Right lobe of liver (tissue), 4 donors: ENCODE measurements at regions not wholly inside any gene's neighbourhood (a gene's known extent, or its start where the extent isn't known, plus 50 kb on each side); places are given as distances from the start of the nearest gene placed in this dataset.

Experiments used
- POLR2A ChIP-seq: fragments of 450-650 bp; IDR thresholded peaks from one replicate; pipeline ENCODE4 v1.6.1; 2017; ENCODE audit warnings: antibody characterized with exemption, mild to moderate bottlenecking
- TF ChIP-seq, protein P1 (sequence below), 4 donors: fragments of 200-600 bp in 3 of 4; fragments of 450-650 bp in 1 of 4; IDR thresholded peaks; one replicate each; pipeline versions ENCODE4 v1.5.1 to v1.8.0; 2016 to 2022; ENCODE audit warnings: antibody characterized with exemption in 4 of 4, mild to moderate bottlenecking in 2 of 4
- donor health status: DM: no; HTN: no; CAD: no.
- donor health status: DM: no; HTN: no; CAD: no.
- donor health status: DM: no; HTN: yes; CAD: no.

DNA sequence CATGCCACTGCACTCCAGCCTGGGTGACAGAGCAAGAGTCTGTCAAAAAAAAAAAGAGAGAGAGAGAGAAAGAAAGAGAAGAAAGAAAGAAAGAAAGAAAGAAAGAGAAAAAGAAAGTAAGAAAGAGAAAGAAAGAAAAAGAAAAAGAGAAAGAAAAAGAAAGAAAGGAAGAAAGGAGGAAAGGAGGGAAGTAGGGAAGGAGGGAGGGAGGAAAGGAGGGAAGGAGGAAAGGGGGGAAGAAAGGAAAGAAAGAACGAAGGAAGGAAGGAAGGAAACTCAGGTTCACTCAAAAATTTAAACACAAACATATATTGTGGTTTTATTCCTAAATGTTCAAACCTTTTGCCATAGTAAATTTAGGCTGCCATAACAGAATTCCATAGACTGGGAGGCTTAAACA is 453.0 kb downstream of the SLCO4C1 start:
- TF ChIP-seq, protein P1, sequence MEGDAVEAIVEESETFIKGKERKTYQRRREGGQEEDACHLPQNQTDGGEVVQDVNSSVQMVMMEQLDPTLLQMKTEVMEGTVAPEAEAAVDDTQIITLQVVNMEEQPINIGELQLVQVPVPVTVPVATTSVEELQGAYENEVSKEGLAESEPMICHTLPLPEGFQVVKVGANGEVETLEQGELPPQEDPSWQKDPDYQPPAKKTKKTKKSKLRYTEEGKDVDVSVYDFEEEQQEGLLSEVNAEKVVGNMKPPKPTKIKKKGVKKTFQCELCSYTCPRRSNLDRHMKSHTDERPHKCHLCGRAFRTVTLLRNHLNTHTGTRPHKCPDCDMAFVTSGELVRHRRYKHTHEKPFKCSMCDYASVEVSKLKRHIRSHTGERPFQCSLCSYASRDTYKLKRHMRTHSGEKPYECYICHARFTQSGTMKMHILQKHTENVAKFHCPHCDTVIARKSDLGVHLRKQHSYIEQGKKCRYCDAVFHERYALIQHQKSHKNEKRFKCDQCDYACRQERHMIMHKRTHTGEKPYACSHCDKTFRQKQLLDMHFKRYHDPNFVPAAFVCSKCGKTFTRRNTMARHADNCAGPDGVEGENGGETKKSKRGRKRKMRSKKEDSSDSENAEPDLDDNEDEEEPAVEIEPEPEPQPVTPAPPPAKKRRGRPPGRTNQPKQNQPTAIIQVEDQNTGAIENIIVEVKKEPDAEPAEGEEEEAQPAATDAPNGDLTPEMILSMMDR (IDR thresholded peaks at IDR 0.05): no peak
- no peak for TF ChIP-seq POLR2A
